Astrocyte of the cerebellum (primary cell): ENCODE measurements at regions not wholly inside any gene's neighbourhood (a gene's known extent, or its start where the extent isn't known, plus 50 kb on each side); places are given as distances from the start of the nearest gene placed in this dataset.

Experiments used
- DNase-seq: peaks from one replicate; pipeline ENCODE4 v3.0.0-alpha.2; 2011; ENCODE audit warnings: low read depth
- H3K4me3 ChIP-seq: 2 replicates; pipeline ENCODE4 v1.5.1; 2011; ENCODE audit warnings: mild to moderate bottlenecking, low read depth, low read length, moderate library complexity
- in situ Hi-C: cut with HindIII; loops from 2 replicates; pipeline ENCODE4 v1.10.0; 2017; ENCODE audit warnings: low sequenced_read_pairs
- TF ChIP-seq, protein P1 (sequence below): IDR thresholded peaks from 2 replicates; pipeline ENCODE4 v1.5.1; 2012; ENCODE audit warnings: low read length, low read depth, moderate library complexity, mild to moderate bottlenecking; ENCODE audit errors: missing control alignments

DNA sequence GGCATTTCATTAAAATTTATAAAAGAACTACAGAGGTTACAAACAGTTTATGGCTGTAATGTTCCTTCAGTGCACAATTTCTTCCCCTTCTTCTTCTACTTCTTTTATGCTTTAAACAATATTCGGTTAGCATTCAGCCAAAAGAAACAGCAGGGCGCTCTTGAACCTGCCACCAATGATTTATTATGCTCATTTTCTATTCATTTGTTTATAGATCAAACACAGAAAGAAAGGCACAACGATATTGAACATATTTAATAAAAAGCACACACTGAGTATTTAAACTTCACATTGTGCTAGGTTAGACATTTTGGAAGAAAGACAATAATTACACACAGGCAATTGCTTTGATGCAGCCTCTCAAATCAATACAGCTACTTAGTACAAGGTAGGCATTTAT, 1025.8 kb upstream of the LRRN3 start:
- DNase-seq: no peak
- in situ Hi-C loops: no loop called here
- H3K4me3 ChIP-seq: no peak overlapping the region
- TF ChIP-seq, protein P1, sequence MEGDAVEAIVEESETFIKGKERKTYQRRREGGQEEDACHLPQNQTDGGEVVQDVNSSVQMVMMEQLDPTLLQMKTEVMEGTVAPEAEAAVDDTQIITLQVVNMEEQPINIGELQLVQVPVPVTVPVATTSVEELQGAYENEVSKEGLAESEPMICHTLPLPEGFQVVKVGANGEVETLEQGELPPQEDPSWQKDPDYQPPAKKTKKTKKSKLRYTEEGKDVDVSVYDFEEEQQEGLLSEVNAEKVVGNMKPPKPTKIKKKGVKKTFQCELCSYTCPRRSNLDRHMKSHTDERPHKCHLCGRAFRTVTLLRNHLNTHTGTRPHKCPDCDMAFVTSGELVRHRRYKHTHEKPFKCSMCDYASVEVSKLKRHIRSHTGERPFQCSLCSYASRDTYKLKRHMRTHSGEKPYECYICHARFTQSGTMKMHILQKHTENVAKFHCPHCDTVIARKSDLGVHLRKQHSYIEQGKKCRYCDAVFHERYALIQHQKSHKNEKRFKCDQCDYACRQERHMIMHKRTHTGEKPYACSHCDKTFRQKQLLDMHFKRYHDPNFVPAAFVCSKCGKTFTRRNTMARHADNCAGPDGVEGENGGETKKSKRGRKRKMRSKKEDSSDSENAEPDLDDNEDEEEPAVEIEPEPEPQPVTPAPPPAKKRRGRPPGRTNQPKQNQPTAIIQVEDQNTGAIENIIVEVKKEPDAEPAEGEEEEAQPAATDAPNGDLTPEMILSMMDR: no peak

DNA sequence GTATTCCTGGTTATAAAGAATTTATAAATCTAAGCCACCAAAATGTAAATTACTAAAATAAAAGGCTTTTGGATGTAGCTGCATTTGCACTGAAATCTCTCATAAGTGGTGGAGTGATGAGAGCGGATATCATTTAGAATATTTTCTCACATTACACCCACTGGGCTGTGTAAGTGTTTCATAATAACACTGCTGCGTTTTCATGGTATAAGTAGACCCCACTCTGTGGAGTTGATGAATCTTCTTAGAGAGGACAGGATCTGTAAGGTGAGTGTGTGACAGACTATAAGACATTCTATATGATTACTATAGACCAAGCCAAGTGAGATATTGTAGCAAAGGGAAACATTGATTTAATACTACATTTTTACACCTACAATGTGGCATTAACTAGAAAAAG, 1024.1 kb upstream of the LRRN3 start:
- no peak overlapping the region for H3K4me3 ChIP-seq
- in situ Hi-C loops: no loop called here
- TF ChIP-seq, protein P1: no peak
- DNase-seq: no peak

DNA sequence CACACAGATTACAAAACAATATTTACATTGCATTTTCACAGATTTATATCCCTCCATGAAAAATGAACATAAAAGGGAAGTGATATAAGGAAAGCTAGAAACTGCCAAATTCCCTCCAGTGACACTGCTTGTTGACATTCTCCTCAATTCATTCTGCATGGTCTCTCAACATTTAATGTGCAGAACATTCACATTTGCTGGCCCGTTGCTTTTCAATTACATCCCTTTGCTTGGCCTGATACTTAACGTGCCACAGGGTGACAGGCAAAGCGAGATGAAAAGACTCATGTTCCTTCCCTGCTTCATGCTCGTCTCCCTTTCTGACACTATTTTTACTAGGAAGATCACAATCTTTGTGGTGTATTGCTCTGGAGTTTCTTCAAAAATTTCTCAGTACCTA, 1019.7 kb upstream of the LRRN3 start:
- TF ChIP-seq, protein P1: no peak

DNA sequence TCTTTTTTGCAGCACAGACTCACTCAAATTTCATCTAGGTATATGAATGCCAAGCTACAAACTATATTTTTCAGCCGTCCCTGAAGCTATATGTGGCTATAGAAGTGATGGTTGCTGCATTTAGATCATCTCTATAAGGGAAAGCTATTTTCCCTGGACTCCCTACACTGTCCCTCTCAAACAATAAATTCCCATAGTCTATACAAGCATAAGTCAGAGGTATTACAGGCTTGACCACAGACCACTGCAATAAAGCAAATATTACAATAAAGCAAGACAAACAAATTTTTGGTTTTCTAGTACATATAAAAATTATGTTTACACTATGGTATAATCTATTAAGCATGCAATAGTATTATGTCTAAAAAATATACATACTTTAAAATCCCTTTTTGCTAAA, 1015.5 kb upstream of the LRRN3 start:
- H3K4me3 ChIP-seq: no peak overlapping the region
- DNase-seq: no peak
- TF ChIP-seq, protein P1: no peak
- in situ Hi-C loops: no loop called here

More for the DNA sequence above, 1019.7 kb upstream of the LRRN3 start:
- DNase-seq: no peak
- no peak overlapping the region for H3K4me3 ChIP-seq
- in situ Hi-C loops: no loop called here

DNA sequence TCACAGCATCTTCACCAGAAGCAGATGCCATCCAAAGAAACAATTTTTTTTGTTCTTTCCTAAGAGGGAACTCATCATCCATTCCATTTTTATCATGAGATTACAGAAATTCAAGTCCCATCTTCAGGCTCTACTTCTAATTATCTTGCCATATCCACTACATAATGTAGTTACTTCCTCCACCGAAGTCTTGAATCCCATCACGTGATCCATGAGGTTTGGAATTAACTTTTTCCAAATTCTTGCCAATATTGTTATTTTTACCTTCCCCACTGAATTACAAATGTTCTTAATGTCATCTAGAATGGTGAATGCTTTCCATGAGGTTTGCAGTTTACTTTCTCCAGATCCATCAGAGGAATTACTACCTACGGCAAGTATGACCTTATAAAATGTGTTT, 1014.7 kb upstream of the LRRN3 start:
- in situ Hi-C loops: no loop called here
- no peak overlapping the region for H3K4me3 ChIP-seq
- DNase-seq: no peak
- TF ChIP-seq, protein P1: no peak

DNA sequence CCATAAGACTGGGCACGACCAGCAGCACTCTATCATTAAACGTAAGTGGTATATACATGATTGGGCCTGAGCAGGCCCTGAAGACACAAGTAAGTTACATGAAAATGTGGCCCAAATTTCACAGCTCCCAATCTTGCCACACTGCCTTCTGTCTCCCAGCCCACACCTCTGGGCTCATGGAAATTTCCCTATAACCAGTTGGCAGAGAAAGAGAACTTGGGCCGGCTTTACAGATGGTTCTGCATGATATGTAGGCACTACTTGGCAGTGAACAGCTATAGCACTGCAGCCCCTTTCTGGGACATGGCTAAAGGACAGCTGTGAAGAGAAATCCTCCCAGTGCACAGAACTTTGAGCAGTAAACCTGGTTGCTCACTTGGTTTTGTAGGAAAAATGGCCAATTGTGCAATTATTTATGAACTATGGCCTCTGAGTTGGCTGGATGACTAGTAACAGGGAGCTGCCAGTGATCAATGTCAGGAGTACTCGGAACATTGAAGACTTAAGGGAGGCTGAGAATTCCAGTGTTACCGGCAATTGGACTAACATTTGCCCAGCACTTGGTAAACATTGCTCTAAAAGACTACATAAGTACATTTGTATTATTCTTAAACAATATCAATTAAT, 1006.6 kb upstream of the LRRN3 start:
- in situ Hi-C loops: no loop called here
- no peak for DNase-seq
- TF ChIP-seq, protein P1: no peak
- no peak overlapping the region for H3K4me3 ChIP-seq
